GM12874 (cell line): ENCODE measurements at regions not wholly inside any gene's neighbourhood (a gene's known extent, or its start where the extent isn't known, plus 50 kb on each side); places are given as distances from the start of the nearest gene placed in this dataset.

Experiments
- CTCF ChIP-seq: IDR thresholded peaks from 2 replicates; pipeline ENCODE4 v1.5.1; 2011; ENCODE audit warnings: low read depth, mild to moderate bottlenecking, control low read depth, low read length, moderate library complexity; ENCODE audit not compliant: insufficient read depth

GRCh38 chr5:36739751-36740221, 133.4 kb downstream of the SLC1A3 start:
- peak; percentile 91 for TF ChIP-seq CTCF

- no peak for TF ChIP-seq CTCF
These were observed 134.0 kb downstream of the SLC1A3 start for GRCh38 chr5:36740259-36740898.

DNA sequence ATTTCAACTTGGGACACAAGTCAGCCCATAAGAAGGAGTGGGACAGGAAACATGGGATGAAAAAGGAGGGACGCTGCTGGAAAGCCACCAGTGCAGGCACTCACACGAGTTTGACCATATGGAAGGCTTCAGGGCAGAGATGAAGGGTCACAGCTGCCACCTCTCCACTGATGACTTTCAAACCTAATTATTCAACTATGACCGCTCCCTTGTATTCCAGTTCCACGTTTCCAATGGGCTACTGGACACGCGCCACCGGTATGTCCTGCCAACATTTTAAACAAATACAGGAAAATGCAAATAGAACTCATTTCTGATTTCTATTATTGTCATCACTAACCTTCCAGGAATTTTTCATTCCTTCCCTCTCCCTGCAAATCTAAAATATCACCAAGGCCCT, 134.7 kb downstream of the SLC1A3 start:
- no peak for TF ChIP-seq CTCF

- TF ChIP-seq CTCF, result peak; percentile 74
These were observed 132.4 kb upstream of the NIPBL start for GRCh38 chr5:36743891-36744772.

DNA sequence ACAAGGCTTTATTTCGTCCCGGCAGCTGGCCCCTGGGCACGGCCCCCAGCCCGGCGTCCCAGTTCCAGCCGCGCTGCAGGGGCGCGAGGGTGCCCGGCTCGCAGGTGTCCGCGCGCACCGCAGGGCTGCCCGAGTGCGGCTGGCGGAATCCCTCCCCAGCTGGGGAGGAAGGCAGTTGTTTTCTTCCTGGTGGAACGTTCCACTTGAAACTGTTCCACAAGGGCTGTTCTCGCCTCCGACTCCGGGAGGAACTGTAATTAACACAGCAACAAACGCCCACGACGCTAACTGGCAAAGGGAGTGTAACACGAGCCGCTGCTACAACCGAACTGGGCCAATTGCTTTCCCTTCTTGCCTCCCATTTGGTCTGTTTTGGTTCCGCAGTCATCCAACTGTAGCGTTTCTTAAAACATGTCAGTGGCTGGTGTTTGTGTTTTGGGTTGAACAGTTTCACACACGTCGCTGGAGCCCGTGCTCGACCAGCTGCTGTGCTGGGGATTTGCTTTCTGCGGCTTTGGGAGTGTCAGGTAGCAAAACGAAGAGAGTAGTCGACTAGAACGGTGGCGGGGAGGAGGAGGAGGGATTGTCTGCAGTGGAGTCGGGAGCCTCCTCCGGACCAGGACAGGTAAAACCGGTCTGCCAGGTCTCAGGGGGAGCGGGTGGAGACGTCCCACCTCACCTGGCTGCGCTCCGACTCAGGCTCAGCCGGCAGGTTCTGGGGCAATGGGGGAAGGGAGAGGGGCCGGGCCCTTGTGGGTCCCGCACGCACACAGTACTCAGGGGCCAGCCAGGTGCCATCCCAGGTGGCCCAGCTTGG, 131.6 kb upstream of the NIPBL start:
- no peak for TF ChIP-seq CTCF

GRCh38 chr5:36751886-36752285, 124.7 kb upstream of the NIPBL start:
- 0 out of 2 replicates have a peak, but pooled peaks have one; percentile 9 for TF ChIP-seq CTCF

- TF ChIP-seq CTCF, result no peak
These were observed 121.2 kb upstream of the NIPBL start for GRCh38 chr5:36755342-36755741.
